Gastrocnemius medialis (tissue), 4 donors: ENCODE measurements at regions not wholly inside any gene's neighbourhood (a gene's known extent, or its start where the extent isn't known, plus 50 kb on each side); places are given as distances from the start of the nearest gene placed in this dataset.

Source experiments
- CTCF ChIP-seq, 5 experiments: fragments of 450-650 bp in 3 of 5; fragments of 200-600 bp in 2 of 5; sonication (generic) in 2 of 5; IDR thresholded peaks in 4 of 5; conservative IDR thresholded peaks in 1 of 5; 1 replicate in 4 of 5; 2 replicates in 1 of 5; pipeline ENCODE4 v1.5.1; 2016 to 2019; ENCODE audit warnings: antibody characterized with exemption in 5 of 5, mild to moderate bottlenecking in 3 of 5, moderate library complexity in 3 of 5
- POLR2A ChIP-seq, 2 donors: fragments of 450-650 bp; IDR thresholded peaks; one replicate each; pipeline ENCODE4 v1.6.1; 2017; ENCODE audit warnings: antibody characterized with exemption in 2 of 2, mild to moderate bottlenecking in 2 of 2, moderate library complexity in 2 of 2

- TF ChIP-seq CTCF (IDR thresholded peaks at IDR 0.05 in 4 of 5, conservative IDR thresholded peaks at IDR 0.05 in 1 of 5), result no peak
- TF ChIP-seq POLR2A (IDR thresholded peaks at IDR 0.05), result no peak
Observed at GRCh38 chr2:180670302-180671003, 310.0 kb upstream of the UBE2E3 start.
